Activated B cell treated with CpG ODN at 0.5 μM for 24 hours (primary cell): ENCODE measurements at regions not wholly inside any gene's neighbourhood (a gene's known extent, or its start where the extent isn't known, plus 50 kb on each side); places are given as distances from the start of the nearest gene placed in this dataset.

Experiments used
- ATAC-seq: fragments of 200-7000 bp; cut with Tn5 transposase; one replicate; pipeline ENCODE4 v1.10.0; 2021; ENCODE audit warnings: low read depth, mild to moderate bottlenecking, moderate library complexity
- CTCF ChIA-PET: fragments of 350-600 bp; sonication (Branson Sonifier 250); formaldehyde crosslinking; loops from one replicate; lab custom pipeline; 2021; ENCODE audit warnings: antibody characterized with exemption; lab: Charles Lee
- POLR2A ChIA-PET: fragments of 350-600 bp; sonication (Branson Sonifier 250); formaldehyde crosslinking; loops from one replicate; lab custom pipeline; 2021; ENCODE audit warnings: antibody characterized with exemption; lab: Charles Lee
- DNase-seq: peaks from one replicate; pipeline ENCODE4 v3.0.0; 2022
- H3K27ac Mint-ChIP-seq: one replicate; pipeline ENCODE4 v1.8.0; 2020; ENCODE audit warnings: mixed read lengths
- H3K27me3 Mint-ChIP-seq: one replicate; pipeline ENCODE4 v1.8.0; 2021; ENCODE audit warnings: mixed read lengths
- H3K36me3 Mint-ChIP-seq: one replicate; pipeline ENCODE4 v1.8.0; 2021; ENCODE audit warnings: low read depth, mixed read lengths
- H3K4me1 Mint-ChIP-seq: one replicate; pipeline ENCODE4 v1.8.0; 2021; ENCODE audit warnings: mixed read lengths
- H3K4me3 Mint-ChIP-seq: one replicate; pipeline ENCODE4 v1.8.0; 2020; ENCODE audit warnings: mild to moderate bottlenecking, mixed read lengths
- H3K9me3 Mint-ChIP-seq: one replicate; pipeline ENCODE4 v1.8.0; 2020; ENCODE audit warnings: mixed read lengths
- intact Hi-C: fragments of 100-400 bp; cut with micrococcal nuclease; formaldehyde crosslinking; loops from one replicate; pipeline ENCODE4 v1.15.1; 2024
- TF ChIP-seq, protein P1 (sequence below): fragments of 200-600 bp; IDR thresholded peaks from one replicate; pipeline ENCODE4 v1.8.0; 2022; ENCODE audit warnings: antibody characterized with exemption, mild to moderate bottlenecking

DNA sequence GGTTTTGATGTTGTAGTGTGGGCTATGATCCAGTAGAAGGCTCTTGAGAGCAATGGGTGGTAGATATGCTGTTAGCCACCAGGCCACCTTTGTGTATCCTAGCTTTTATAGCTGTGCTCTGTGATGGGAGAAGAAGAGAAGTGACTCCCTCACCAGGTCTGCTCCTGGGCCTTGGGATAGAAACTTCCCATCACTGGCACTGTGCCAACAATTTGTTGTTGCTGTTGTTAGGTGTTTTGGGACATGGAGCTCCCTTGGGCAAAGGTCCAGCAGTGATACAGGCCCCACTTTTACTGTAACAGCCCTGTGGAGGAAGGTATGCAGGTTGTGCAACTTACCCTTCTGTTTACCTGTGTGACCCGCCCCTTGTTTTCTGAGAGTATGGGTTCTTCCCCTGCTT lies 570.9 kb upstream of the GRIN3A start:
- Mint-ChIP-seq H3K4me1 (no peaks in the 10 kb centered on the region), H3K36me3 (no peaks in the 10 kb centered on the region), H3K9me3 (peaks cover 16% of the 10 kb centered on the region), H3K27me3 (no peaks in the 10 kb centered on the region), H3K4me3 (no peak overlapping the region), H3K27ac (no peak overlapping the region)
- DNase-seq (no peak), ATAC-seq (no peak)
- CTCF ChIA-PET = no interaction called here
- TF ChIP-seq, protein P1, sequence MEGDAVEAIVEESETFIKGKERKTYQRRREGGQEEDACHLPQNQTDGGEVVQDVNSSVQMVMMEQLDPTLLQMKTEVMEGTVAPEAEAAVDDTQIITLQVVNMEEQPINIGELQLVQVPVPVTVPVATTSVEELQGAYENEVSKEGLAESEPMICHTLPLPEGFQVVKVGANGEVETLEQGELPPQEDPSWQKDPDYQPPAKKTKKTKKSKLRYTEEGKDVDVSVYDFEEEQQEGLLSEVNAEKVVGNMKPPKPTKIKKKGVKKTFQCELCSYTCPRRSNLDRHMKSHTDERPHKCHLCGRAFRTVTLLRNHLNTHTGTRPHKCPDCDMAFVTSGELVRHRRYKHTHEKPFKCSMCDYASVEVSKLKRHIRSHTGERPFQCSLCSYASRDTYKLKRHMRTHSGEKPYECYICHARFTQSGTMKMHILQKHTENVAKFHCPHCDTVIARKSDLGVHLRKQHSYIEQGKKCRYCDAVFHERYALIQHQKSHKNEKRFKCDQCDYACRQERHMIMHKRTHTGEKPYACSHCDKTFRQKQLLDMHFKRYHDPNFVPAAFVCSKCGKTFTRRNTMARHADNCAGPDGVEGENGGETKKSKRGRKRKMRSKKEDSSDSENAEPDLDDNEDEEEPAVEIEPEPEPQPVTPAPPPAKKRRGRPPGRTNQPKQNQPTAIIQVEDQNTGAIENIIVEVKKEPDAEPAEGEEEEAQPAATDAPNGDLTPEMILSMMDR = no peak
- POLR2A ChIA-PET = no interaction called here
- intact Hi-C loops = no loop called here

DNA sequence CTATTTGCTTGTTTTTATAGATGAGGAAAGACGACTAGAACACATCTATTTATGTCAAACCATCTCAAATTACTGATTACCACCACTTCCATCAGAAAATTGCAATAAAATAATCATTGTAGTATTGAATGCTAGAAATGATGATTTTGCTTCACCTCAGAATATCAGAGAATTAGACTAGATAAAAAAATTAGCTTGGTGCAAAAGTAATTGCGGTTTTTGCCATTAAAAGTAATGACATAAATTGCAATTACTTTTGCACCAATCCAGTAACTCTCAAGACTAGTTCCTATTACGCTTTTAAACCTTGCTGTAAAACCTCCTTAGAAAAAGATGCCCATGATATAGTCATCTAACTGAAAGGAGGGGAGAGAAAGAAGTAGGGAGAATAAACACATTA lies 556.7 kb upstream of the GRIN3A start:
- H3K4me1 Mint-ChIP-seq = no peaks in the 10 kb centered on the region
- peaks cover 3% of the 10 kb centered on the region for H3K9me3 Mint-ChIP-seq
- DNase-seq (no peak), ATAC-seq (no peak)
- no peak overlapping the region for H3K4me3 Mint-ChIP-seq
- no peaks in the 10 kb centered on the region for H3K36me3 Mint-ChIP-seq
- H3K27me3 Mint-ChIP-seq = no peaks in the 10 kb centered on the region
- H3K27ac Mint-ChIP-seq = no peak overlapping the region
- ChIA-PET POLR2A (no interaction called here), CTCF (no interaction called here)
- TF ChIP-seq, protein P1 = no peak
- intact Hi-C loops = no loop called here

DNA sequence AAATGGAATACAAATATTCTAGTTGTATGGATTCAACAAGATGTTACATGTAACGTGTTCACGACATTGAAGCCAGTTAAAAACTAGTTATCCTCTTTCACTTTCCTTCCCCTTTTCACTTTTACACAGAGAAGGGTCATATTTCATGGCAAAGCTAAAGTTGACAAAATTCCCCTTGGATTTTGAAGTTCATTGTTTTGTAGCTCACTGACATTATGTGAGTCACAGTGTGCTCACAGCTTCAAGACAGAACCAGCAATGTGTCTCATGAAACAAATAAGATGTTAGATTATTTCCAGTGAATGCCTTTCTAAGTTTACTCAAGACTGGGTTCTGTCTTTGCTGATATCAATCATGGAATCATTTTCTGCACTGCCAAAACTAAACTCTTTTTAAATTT lies 535.5 kb upstream of the GRIN3A start:
- Mint-ChIP-seq H3K9me3 (peaks cover under 1% of the 10 kb centered on the region), H3K27ac (no peak overlapping the region), H3K4me1 (no peaks in the 10 kb centered on the region), H3K36me3 (no peaks in the 10 kb centered on the region), H3K4me3 (no peak overlapping the region), H3K27me3 (no peaks in the 10 kb centered on the region)
- TF ChIP-seq, protein P1 = no peak
- DNase-seq = no peak
- no peak for ATAC-seq
- CTCF ChIA-PET = no interaction called here
- intact Hi-C loops = no loop called here
- POLR2A ChIA-PET = no interaction called here

DNA sequence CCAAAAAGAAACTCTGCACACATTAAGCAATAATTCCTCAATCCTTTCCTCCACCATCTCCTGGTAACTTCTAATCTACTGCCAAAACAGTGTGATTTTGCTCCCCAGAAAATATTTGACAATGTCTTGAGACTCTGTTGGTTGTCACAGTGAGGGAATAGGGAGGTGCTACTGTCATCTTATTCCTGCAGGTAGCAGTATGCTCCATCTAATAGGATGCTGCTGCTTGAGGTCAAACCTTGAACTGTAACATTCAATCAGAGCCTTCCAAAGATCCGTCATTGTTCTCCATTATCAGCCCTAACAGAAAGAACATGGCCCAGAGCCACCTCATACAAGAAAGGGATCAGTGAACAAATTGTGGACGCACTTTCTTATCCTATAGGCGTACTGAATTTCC lies 514.7 kb upstream of the GRIN3A start:
- intact Hi-C loops = no loop called here
- POLR2A ChIA-PET = no interaction called here
- DNase-seq (no peak), ATAC-seq (no peak)
- TF ChIP-seq, protein P1 = no peak
- Mint-ChIP-seq H3K4me1 (no peaks in the 10 kb centered on the region), H3K36me3 (no peaks in the 10 kb centered on the region), H3K27me3 (no peaks in the 10 kb centered on the region), H3K9me3 (no peaks in the 10 kb centered on the region), H3K27ac (no peak overlapping the region), H3K4me3 (no peak overlapping the region)
- CTCF ChIA-PET = no interaction called here

DNA sequence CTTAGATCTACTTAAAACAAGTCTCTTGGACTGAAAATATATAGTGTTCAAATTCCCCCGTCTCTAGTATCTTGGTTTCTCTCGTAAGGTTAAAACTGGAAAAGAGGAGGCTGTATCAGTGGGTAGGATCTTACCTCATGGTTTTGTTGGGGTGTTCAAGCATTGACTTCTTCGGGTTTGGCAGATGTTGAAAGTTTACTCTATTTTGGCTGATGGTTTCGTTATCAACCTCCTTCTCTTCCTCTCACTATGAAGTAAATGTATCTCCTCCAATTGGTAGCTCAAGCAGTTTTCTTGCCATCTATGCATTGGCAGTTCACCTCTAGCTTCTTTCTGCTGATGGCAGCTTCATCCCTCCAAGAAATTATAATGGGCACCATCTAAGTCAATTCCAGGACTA lies 506.5 kb upstream of the GRIN3A start:
- H3K4me1 Mint-ChIP-seq = no peaks in the 10 kb centered on the region
- no peaks in the 10 kb centered on the region for H3K36me3 Mint-ChIP-seq
- H3K27ac Mint-ChIP-seq = no peak overlapping the region
- DNase-seq (no peak), ATAC-seq (no peak)
- no peak overlapping the region for H3K4me3 Mint-ChIP-seq
- ChIA-PET CTCF (no interaction called here), POLR2A (no interaction called here)
- TF ChIP-seq, protein P1 = no peak
- no peaks in the 10 kb centered on the region for H3K27me3 Mint-ChIP-seq
- H3K9me3 Mint-ChIP-seq = no peaks in the 10 kb centered on the region
- intact Hi-C loops = no loop called here
